Transverse colon (tissue), 4 donors: ENCODE measurements at regions not wholly inside any gene's neighbourhood (a gene's known extent, or its start where the extent isn't known, plus 50 kb on each side); places are given as distances from the start of the nearest gene placed in this dataset.

Experiments
- DNase-seq: peaks from one replicate; pipeline ENCODE4 v3.0.0-alpha.2; 2019
- H3K27ac ChIP-seq, 4 donors: fragments of 200-600 bp; sonication (generic); 2 replicates each; pipeline ENCODE4 v1.5.1; 2016 to 2018; ENCODE audit warnings: inconsistent platforms in 4 of 4
- H3K27me3 ChIP-seq: fragments of 200-600 bp; sonication (generic); 2 replicates; pipeline ENCODE4 v1.5.1; 2017; ENCODE audit warnings: inconsistent platforms
- H3K36me3 ChIP-seq, 4 donors: fragments of 200-600 bp; sonication (generic); 2 replicates each; pipeline ENCODE4 v1.5.1; 2017 to 2019; ENCODE audit warnings: inconsistent platforms in 4 of 4
- H3K4me1 ChIP-seq, 4 donors: fragments of 200-600 bp; sonication (generic); 2 replicates each; pipeline ENCODE4 v1.5.1; 2017 to 2020; ENCODE audit warnings: inconsistent platforms in 4 of 4
- H3K4me3 ChIP-seq, 4 donors: fragments of 200-600 bp; sonication (generic); 1 replicate in 1 of 4; 2 replicates in 3 of 4; pipeline versions ENCODE4 v1.5.1 to v1.6.1; 2017 to 2019; ENCODE audit warnings: inconsistent platforms in 4 of 4
- H3K9me3 ChIP-seq, 2 donors: fragments of 200-600 bp; sonication (generic); 2 replicates each; pipeline ENCODE4 v1.5.1; 2017 to 2019; ENCODE audit warnings: inconsistent platforms in 2 of 2
- CTCF ChIP-seq, 5 experiments: fragments of 200-600 bp in 3 of 5; fragments of 450-650 bp in 2 of 5; sonication (generic) in 3 of 5; IDR thresholded peaks; 1 replicate in 2 of 5; 2 replicates in 3 of 5; pipeline ENCODE4 v1.5.1; 2016 to 2017; ENCODE audit warnings: antibody characterized with exemption in 5 of 5, inconsistent platforms in 3 of 5, mild to moderate bottlenecking in 2 of 5, moderate library complexity in 1 of 5
- EP300 ChIP-seq: sonication (generic); formaldehyde crosslinking; IDR thresholded peaks from one replicate; pipeline ENCODE4 v1.6.1; 2017; ENCODE audit warnings: antibody characterized with exemption, low read depth
- POLR2A ChIP-seq: fragments of 450-650 bp; IDR thresholded peaks from one replicate; pipeline ENCODE4 v1.6.1; 2016; ENCODE audit warnings: antibody characterized with exemption, mild to moderate bottlenecking, moderate library complexity
- POLR2AphosphoS5 ChIP-seq, 3 donors: sonication (generic); formaldehyde crosslinking; IDR thresholded peaks; one replicate each; pipeline ENCODE4 v1.6.1; 2016; ENCODE audit warnings: antibody characterized with exemption in 3 of 3
- WGBS, 2 donors: methylation state at CpG; one replicate each; pipeline ENCODE4 v1.1.5; 2018; ENCODE audit warnings: low coverage in 1 of 2; 5-methylcytosine and 5-hydroxymethylcytosine counted together
- in situ Hi-C, 4 donors: fragments of 200-750 bp; cut with MboI; loops; one replicate each; pipeline versions ENCODE4 v1.15.0 to v1.15.1; 2017; ENCODE audit warnings: low sequenced_read_pairs in 3 of 4, low pct_ligation_motif_present in 1 of 4, low pct_unique_long_range_greater_than_20kb in 1 of 4
- intact Hi-C: fragments of 100-400 bp; cut with DNase I; formaldehyde crosslinking; loops from one replicate; pipeline ENCODE4 v1.15.1; 2023; ENCODE audit warnings: low total_unique reads

- no peak overlapping the region for H3K4me3 ChIP-seq
- H3K9me3 ChIP-seq = no peaks in the 10 kb centered on the region
- DNase-seq = no peak
- no peaks in the 10 kb centered on the region for H3K36me3 ChIP-seq
- intact Hi-C loops = no loop called here
- H3K4me1 ChIP-seq = no peaks in the 10 kb centered on the region
- H3K27ac ChIP-seq = no peak overlapping the region
- no peaks in the 10 kb centered on the region for H3K27me3 ChIP-seq
- WGBS, 2 donors = 52 to 73% methylated on average over 1 of the region's 1 CpG
- in situ Hi-C loops = no loop called here
- no peak for TF ChIP-seq CTCF (IDR thresholded peaks at IDR 0.05)
- TF ChIP-seq POLR2AphosphoS5 (IDR thresholded peaks at IDR 0.05) = no peak
- TF ChIP-seq POLR2A = no peak
- no peak for TF ChIP-seq EP300
Observed at GRCh38 chr7:84847038-84847437, 339.8 kb downstream of the SEMA3D start.

- H3K4me1 ChIP-seq = no peaks in the 10 kb centered on the region
- in situ Hi-C loops = no loop called here
- intact Hi-C loops = loop anchor here (1.0 kb wide), 1 partner anchor 9 kb away; no protein-coding TSS in a partner anchor
- H3K36me3 ChIP-seq = no peaks in the 10 kb centered on the region
- H3K4me3 ChIP-seq = no peak overlapping the region
- no peak overlapping the region for H3K27ac ChIP-seq
- no peaks in the 10 kb centered on the region for H3K27me3 ChIP-seq
- no peak for DNase-seq
- WGBS, 2 donors = 64 to 76% methylated on average over 3 of the region's 3 CpGs
- TF ChIP-seq EP300 = no peak
- TF ChIP-seq POLR2AphosphoS5 (IDR thresholded peaks at IDR 0.05) = no peak
- no peak for TF ChIP-seq POLR2A
- no peak for TF ChIP-seq CTCF (IDR thresholded peaks at IDR 0.05)
- no peaks in the 10 kb centered on the region for H3K9me3 ChIP-seq
Observed at GRCh38 chr7:84845971-84846370, 340.9 kb downstream of the SEMA3D start.

GRCh38 chr7:84844771-84845170, 342.1 kb downstream of the SEMA3D start:
- intact Hi-C loops = loop anchor here (1.0 kb wide), 1 partner anchor 11 kb away; no protein-coding TSS in a partner anchor
- in situ Hi-C loops = no loop called here

GRCh38 chr7:84841809-84842208, 345.0 kb downstream of the SEMA3D start:
- intact Hi-C loops (no loop called here), in situ Hi-C loops (no loop called here)
- DNase-seq = no peak
- no peaks in the 10 kb centered on the region for H3K27me3 ChIP-seq
- no peak overlapping the region for H3K4me3 ChIP-seq
- no peak overlapping the region for H3K27ac ChIP-seq
- H3K36me3 ChIP-seq = no peaks in the 10 kb centered on the region
- H3K9me3 ChIP-seq = no peaks in the 10 kb centered on the region
- WGBS, 2 donors = 58 to 70% methylated on average over 3 of the region's 3 CpGs
- H3K4me1 ChIP-seq = no peaks in the 10 kb centered on the region
- TF ChIP-seq EP300 (no peak), POLR2A (no peak), POLR2AphosphoS5 (IDR thresholded peaks at IDR 0.05) (no peak), CTCF (IDR thresholded peaks at IDR 0.05) (no peak)

More at GRCh38 chr7:84844771-84845170, 342.1 kb downstream of the SEMA3D start:
- no peak for DNase-seq
- Histone ChIP-seq H3K27ac (no peak overlapping the region), H3K9me3 (no peaks in the 10 kb centered on the region), H3K4me3 (no peak overlapping the region), H3K4me1 (no peaks in the 10 kb centered on the region), H3K27me3 (no peaks in the 10 kb centered on the region), H3K36me3 (no peaks in the 10 kb centered on the region)
- WGBS, 2 donors = 40 to 82% methylated on average over 1 of the region's 1 CpG
- TF ChIP-seq POLR2AphosphoS5 (IDR thresholded peaks at IDR 0.05) = no peak
- no peak for TF ChIP-seq EP300
- no peak for TF ChIP-seq POLR2A
- no peak for TF ChIP-seq CTCF (IDR thresholded peaks at IDR 0.05)
